H1 (cell line): ENCODE measurements at regions not wholly inside any gene's neighbourhood (a gene's known extent, or its start where the extent isn't known, plus 50 kb on each side); places are given as distances from the start of the nearest gene placed in this dataset.

Source experiments
- FOSL1 ChIP-seq: IDR thresholded peaks from 2 replicates; pipeline ENCODE4 v1.6.1; 2011; ENCODE audit warnings: mild to moderate bottlenecking, low read depth, low read length, moderate library complexity; ENCODE audit not compliant: insufficient read depth
- RNF2 ChIP-seq: fragments of 200-900, 300-1000 bp; sonication (generic); IDR thresholded peaks from 2 replicates; pipeline ENCODE4 v1.7.1; 2016; ENCODE audit warnings: borderline replicate concordance, low read depth, mild to moderate bottlenecking, antibody characterized with exemption, low read length; ENCODE audit not compliant: poor library complexity, severe bottlenecking; ENCODE audit errors: missing control alignments
- SIX5 ChIP-seq: IDR thresholded peaks from 2 replicates; pipeline ENCODE4 v1.6.1; 2011; ENCODE audit warnings: mild to moderate bottlenecking, low read depth, low read length
- SP1 ChIP-seq: IDR thresholded peaks from 2 replicates; pipeline ENCODE4 v1.6.1; 2011; ENCODE audit warnings: low read depth, low read length

GRCh38 chr2:186949726-186950256 is 100.8 kb upstream of the ZSWIM2 start (continued):
- no peak for TF ChIP-seq FOSL1
- TF ChIP-seq SIX5: no peak
- no peak for TF ChIP-seq SP1
- TF ChIP-seq RNF2: no peak
